HG02798 (cell line): ENCODE measurements at regions not wholly inside any gene's neighbourhood (a gene's known extent, or its start where the extent isn't known, plus 50 kb on each side); places are given as distances from the start of the nearest gene placed in this dataset.
"Not testable (repeated sequence)": the region's sequence is repeated elsewhere in the genome, so short reads cannot be mapped to it uniquely, and the experiment has no call there.

Source experiments
- ATAC-seq: cut with Tn5 transposase; IDR thresholded peaks from one replicate; pipeline ENCODE4 v1.9.1; 2021; ENCODE audit warnings: mild to moderate bottlenecking; ENCODE audit not compliant: unreplicated experiment, poor library complexity

- ATAC-seq, result no peak
Observed at GRCh38 chr9:24731754-24732153, 186.1 kb upstream of the IZUMO3 start.

GRCh38 chr9:24721621-24722020 is 175.9 kb upstream of the IZUMO3 start:
- ATAC-seq, result no peak

GRCh38 chr9:24712206-24712605 is 166.5 kb upstream of the IZUMO3 start:
- ATAC-seq, result no peak

- no peak for ATAC-seq
Observed at GRCh38 chr9:24708814-24709213, 163.1 kb upstream of the IZUMO3 start.

GRCh38 chr9:24698881-24699518 is 153.3 kb upstream of the IZUMO3 start:
- no peak for ATAC-seq

GRCh38 chr9:24672336-24672735 is 126.6 kb upstream of the IZUMO3 start:
- no peak for ATAC-seq

GRCh38 chr9:24657387-24657786 is 111.7 kb upstream of the IZUMO3 start:
- no peak for ATAC-seq

- no peak for ATAC-seq
Observed at GRCh38 chr9:24652181-24652580, 106.5 kb upstream of the IZUMO3 start.

- ATAC-seq, result not testable (repeated sequence)
Observed at GRCh38 chr9:24628809-24629208, 83.1 kb upstream of the IZUMO3 start.

- no peak for ATAC-seq
Observed at GRCh38 chr9:24625097-24625496, 79.4 kb upstream of the IZUMO3 start.

GRCh38 chr9:24624481-24624880 is 78.8 kb upstream of the IZUMO3 start:
- no peak for ATAC-seq

- no peak for ATAC-seq
Observed at GRCh38 chr9:24620741-24621140, 75.0 kb upstream of the IZUMO3 start.

GRCh38 chr9:24616863-24617262 is 71.2 kb upstream of the IZUMO3 start:
- no peak for ATAC-seq

GRCh38 chr9:24614070-24614469 is 68.4 kb upstream of the IZUMO3 start:
- ATAC-seq, result no peak

GRCh38 chr9:24608599-24608998 is 62.9 kb upstream of the IZUMO3 start:
- ATAC-seq, result no peak

GRCh38 chr9:24602693-24603352 is 57.1 kb upstream of the IZUMO3 start:
- ATAC-seq, result no peak
